ENCODE measurements at regions not wholly inside any gene's neighbourhood (a gene's known extent, or its start where the extent isn't known, plus 50 kb on each side); places are given as distances from the start of the nearest gene placed in this dataset.

DNA sequence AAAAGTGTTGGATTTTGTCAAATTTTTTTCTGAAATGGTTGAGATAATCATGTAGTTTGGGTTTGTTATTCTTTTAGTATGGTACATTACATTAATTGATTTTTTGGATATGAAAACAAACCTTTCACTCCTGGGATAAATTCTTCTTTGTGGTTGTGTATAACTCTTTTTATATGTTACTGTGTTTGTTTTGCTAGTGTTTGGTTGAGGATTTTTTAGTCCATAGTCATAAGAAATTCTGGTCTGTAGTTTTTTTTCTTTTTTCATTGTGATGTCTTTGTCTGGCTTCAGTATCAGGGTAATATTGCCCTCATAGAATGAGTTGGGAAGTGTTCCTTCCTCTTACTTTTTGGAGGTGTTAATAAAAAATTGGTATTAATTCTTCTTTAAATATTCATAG, 122.2 kb upstream of the ATXN1 start:
- no peak for TF ChIP-seq POLR2A (IDR thresholded peaks at IDR 0.05; ENCODE audit: low read length)
- TF ChIP-seq GATA1 (IDR thresholded peaks at IDR 0.05; ENCODE audit: low read depth, low read length), result no peak

Data from erythroblast (primary cell).